ENCODE measurements at regions not wholly inside any gene's neighbourhood (a gene's known extent, or its start where the extent isn't known, plus 50 kb on each side); places are given as distances from the start of the nearest gene placed in this dataset.
A peak's percentile ranks its signal among the peaks of the same experiment; 100 is the strongest.

DNA sequence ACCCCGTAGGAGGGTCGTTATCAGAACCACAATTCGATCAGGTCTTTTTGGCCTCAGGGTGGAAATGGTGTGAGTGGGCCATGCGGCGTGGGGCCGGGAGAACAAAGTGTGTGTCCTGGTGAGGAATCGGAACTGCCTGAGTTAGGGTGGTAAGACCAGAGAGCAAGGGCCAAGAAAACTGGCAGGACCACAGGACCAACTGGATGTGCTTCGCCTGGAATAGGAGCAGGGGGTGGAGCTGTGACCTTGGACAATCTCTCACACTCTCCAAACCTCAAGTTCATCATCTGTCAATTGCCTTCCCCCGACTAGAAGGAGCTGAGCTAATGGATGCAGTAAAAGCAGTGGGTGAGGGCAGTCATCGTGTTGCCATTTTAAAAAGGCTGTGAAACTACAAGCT is 59.5 kb downstream of the NAV1 start:
- peak overlapping the region; percentile 2 for H3K4me3 Mint-ChIP-seq (ENCODE audit: unreplicated experiment)
- H3K27ac Mint-ChIP-seq (ENCODE audit: unreplicated experiment), result no peak overlapping the region
- DNase-seq, result no peak
- peaks cover 7% of the 10 kb centered on the region for H3K27me3 Mint-ChIP-seq (ENCODE audit: unreplicated experiment)
- no peak for TF ChIP-seq CTCF (IDR thresholded peaks at IDR 0.05; ENCODE audit: partially characterized antibody, unreplicated experiment)
- H3K4me1 Mint-ChIP-seq (ENCODE audit: low read depth, unreplicated experiment), result peaks cover 14% of the 10 kb centered on the region
- no peaks in the 10 kb centered on the region for H3K36me3 Mint-ChIP-seq (ENCODE audit: unreplicated experiment)
- H3K9me3 Mint-ChIP-seq (ENCODE audit: unreplicated experiment), result peaks cover 8% of the 10 kb centered on the region

GRCh38 chr1:201598973-201599372 is 60.0 kb downstream of the NAV1 start:
- Mint-ChIP-seq H3K27ac (ENCODE audit: unreplicated experiment) (no peak overlapping the region), H3K4me3 (ENCODE audit: unreplicated experiment) (no peak overlapping the region), H3K4me1 (ENCODE audit: low read depth, unreplicated experiment) (peaks cover 9% of the 10 kb centered on the region), H3K27me3 (ENCODE audit: unreplicated experiment) (peaks cover 6% of the 10 kb centered on the region), H3K36me3 (ENCODE audit: unreplicated experiment) (no peaks in the 10 kb centered on the region), H3K9me3 (ENCODE audit: unreplicated experiment) (peaks cover 8% of the 10 kb centered on the region)
- TF ChIP-seq CTCF (IDR thresholded peaks at IDR 0.05; ENCODE audit: partially characterized antibody, unreplicated experiment), result no peak
- no peak for DNase-seq

DNA sequence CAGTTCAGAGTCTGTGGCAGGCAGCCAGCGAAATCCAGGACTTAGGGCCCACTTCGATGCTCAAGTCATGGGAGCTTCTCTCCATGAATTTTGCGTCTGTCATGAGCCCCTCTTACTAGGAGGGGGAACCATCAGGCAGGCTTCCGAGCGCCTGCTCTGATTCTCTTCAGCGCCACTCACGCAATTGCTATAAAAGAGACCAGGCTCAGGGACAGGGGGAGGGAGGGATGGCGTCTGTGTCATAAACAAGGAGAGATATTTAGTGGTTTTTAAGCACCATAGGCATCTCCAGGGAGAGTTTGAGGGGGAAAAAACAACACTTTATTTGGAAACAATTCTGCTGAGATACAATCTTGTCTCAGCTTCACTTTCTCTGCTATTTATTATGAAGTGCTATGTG is 60.6 kb downstream of the NAV1 start:
- H3K27ac Mint-ChIP-seq (ENCODE audit: unreplicated experiment), result no peak overlapping the region
- H3K27me3 Mint-ChIP-seq (ENCODE audit: unreplicated experiment), result peaks cover 6% of the 10 kb centered on the region
- peaks cover 8% of the 10 kb centered on the region for H3K9me3 Mint-ChIP-seq (ENCODE audit: unreplicated experiment)
- H3K36me3 Mint-ChIP-seq (ENCODE audit: unreplicated experiment), result no peaks in the 10 kb centered on the region
- DNase-seq, result no peak
- H3K4me1 Mint-ChIP-seq (ENCODE audit: low read depth, unreplicated experiment), result peaks cover 7% of the 10 kb centered on the region
- no peak overlapping the region for H3K4me3 Mint-ChIP-seq (ENCODE audit: unreplicated experiment)
- TF ChIP-seq CTCF (IDR thresholded peaks at IDR 0.05; ENCODE audit: partially characterized antibody, unreplicated experiment), result no peak

GRCh38 chr1:201602413-201603265 is 63.7 kb downstream of the NAV1 start:
- H3K27me3 Mint-ChIP-seq (ENCODE audit: unreplicated experiment), result peaks cover 6% of the 10 kb centered on the region
- H3K4me1 Mint-ChIP-seq (ENCODE audit: low read depth, unreplicated experiment), result peaks cover 20% of the 10 kb centered on the region
- no peak overlapping the region for H3K27ac Mint-ChIP-seq (ENCODE audit: unreplicated experiment)
- H3K4me3 Mint-ChIP-seq (ENCODE audit: unreplicated experiment), result no peak overlapping the region
- TF ChIP-seq CTCF (IDR thresholded peaks at IDR 0.05; ENCODE audit: partially characterized antibody, unreplicated experiment), result no peak
- peaks cover 6% of the 10 kb centered on the region for H3K9me3 Mint-ChIP-seq (ENCODE audit: unreplicated experiment)
- H3K36me3 Mint-ChIP-seq (ENCODE audit: unreplicated experiment), result no peaks in the 10 kb centered on the region
- DNase-seq, result no peak

DNA sequence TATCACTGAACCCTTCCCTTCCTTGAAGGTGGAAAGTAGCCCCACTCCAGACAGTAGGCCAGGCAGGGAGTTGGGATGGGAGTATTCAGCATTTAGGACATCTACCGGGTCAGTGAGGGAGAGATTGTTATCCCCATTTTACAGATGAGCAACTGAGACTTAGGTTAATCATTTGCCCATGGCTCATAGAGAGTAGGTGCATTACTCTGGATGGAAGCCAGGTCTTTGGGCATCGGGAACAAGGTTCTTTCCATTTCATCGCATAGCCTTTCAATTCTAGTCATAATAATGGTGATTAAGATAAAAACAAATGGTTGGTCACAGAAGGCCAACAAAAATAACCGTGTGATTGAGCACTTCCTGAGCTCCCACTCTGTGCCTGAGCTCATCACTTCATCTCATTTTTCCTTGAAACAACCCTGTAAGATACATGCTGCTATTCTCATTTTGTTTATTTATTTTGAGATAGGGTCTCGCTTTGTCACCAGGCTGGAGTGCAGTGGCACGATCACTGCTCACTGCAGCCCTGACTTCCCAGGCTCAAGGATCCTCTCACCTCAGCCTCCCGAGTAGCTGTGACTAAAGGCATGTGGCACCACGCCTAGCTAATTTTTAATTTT is 64.8 kb downstream of the NAV1 start:
- H3K4me3 Mint-ChIP-seq (ENCODE audit: unreplicated experiment), result no peak overlapping the region

More for the DNA sequence above, 64.8 kb downstream of the NAV1 start:
- DNase-seq, result no peak
- H3K27ac Mint-ChIP-seq (ENCODE audit: unreplicated experiment), result no peak overlapping the region
- H3K9me3 Mint-ChIP-seq (ENCODE audit: unreplicated experiment), result peaks cover 2% of the 10 kb centered on the region
- TF ChIP-seq CTCF (IDR thresholded peaks at IDR 0.05; ENCODE audit: partially characterized antibody, unreplicated experiment), result no peak
- peaks cover 2% of the 10 kb centered on the region for H3K27me3 Mint-ChIP-seq (ENCODE audit: unreplicated experiment)
- no peaks in the 10 kb centered on the region for H3K36me3 Mint-ChIP-seq (ENCODE audit: unreplicated experiment)
- H3K4me1 Mint-ChIP-seq (ENCODE audit: low read depth, unreplicated experiment), result peaks cover 21% of the 10 kb centered on the region
